Body of pancreas (tissue), 4 donors: ENCODE measurements at regions not wholly inside any gene's neighbourhood (a gene's known extent, or its start where the extent isn't known, plus 50 kb on each side); places are given as distances from the start of the nearest gene placed in this dataset.
A peak's percentile ranks its signal among the peaks of the same experiment; 100 is the strongest.

Experiments
- ATAC-seq: fragments of 150-250 bp; one replicate; pipeline ENCODE4 v1.9.1; 2016
- DNase-seq, 4 donors: peaks; one replicate each; pipeline ENCODE4 v3.0.0-alpha.2; 2019
- H3K27ac ChIP-seq, 4 donors: fragments of 200-600 bp; sonication (generic); 1 replicate in 3 of 4; 2 replicates in 1 of 4; pipeline versions ENCODE4 v1.5.1 to v1.6.1; 2016 to 2019; ENCODE audit warnings: mild to moderate bottlenecking in 1 of 4, mixed read lengths in 1 of 4, moderate library complexity in 1 of 4
- H3K27me3 ChIP-seq, 2 donors: fragments of 200-600 bp; sonication (generic); one replicate each; pipeline ENCODE4 v1.6.0; 2016; ENCODE audit warnings: mild to moderate bottlenecking in 1 of 2
- H3K36me3 ChIP-seq, 2 donors: fragments of 200-600 bp; sonication (generic); replicated peaks in 1 of 2; 2 replicates each; pipeline ENCODE4 v1.5.1; 2016; ENCODE audit warnings: low read depth in 2 of 2; ENCODE audit not compliant: insufficient read depth in 1 of 2
- H3K4me1 ChIP-seq: fragments of 200-600 bp; sonication (generic); one replicate; pipeline ENCODE4 v1.6.0; 2016
- H3K4me3 ChIP-seq, 2 donors: fragments of 200-600 bp; sonication (generic); 1 replicate in 1 of 2; 2 replicates in 1 of 2; pipeline ENCODE4 v1.5.1; 2016 to 2019
- H3K9me3 ChIP-seq, 3 donors: fragments of 200-600 bp; sonication (generic); 1 replicate in 2 of 3; 2 replicates in 1 of 3; pipeline ENCODE4 v1.5.1; 2016
- POLR2A ChIP-seq, 3 donors: fragments of 450-650 bp; IDR thresholded peaks; one replicate each; pipeline ENCODE4 v1.6.1; 2016; ENCODE audit warnings: antibody characterized with exemption in 3 of 3, mild to moderate bottlenecking in 2 of 3
- WGBS, 2 donors: methylation state at CpG; one replicate each; pipeline ENCODE4 v1.1.5; 2017; 5-methylcytosine and 5-hydroxymethylcytosine counted together
- intact Hi-C: fragments of 100-400 bp; cut with DNase I; formaldehyde crosslinking; loops from one replicate; pipeline ENCODE4 v1.15.1; 2023
- TF ChIP-seq, protein P1 (sequence below), 7 experiments: fragments of 450-650 bp in 4 of 7; fragments of 200-600 bp in 3 of 7; sonication (generic) in 3 of 7; IDR thresholded peaks; one replicate each; pipeline ENCODE4 v1.5.1; 2016 to 2019; ENCODE audit warnings: antibody characterized with exemption in 7 of 7

DNA sequence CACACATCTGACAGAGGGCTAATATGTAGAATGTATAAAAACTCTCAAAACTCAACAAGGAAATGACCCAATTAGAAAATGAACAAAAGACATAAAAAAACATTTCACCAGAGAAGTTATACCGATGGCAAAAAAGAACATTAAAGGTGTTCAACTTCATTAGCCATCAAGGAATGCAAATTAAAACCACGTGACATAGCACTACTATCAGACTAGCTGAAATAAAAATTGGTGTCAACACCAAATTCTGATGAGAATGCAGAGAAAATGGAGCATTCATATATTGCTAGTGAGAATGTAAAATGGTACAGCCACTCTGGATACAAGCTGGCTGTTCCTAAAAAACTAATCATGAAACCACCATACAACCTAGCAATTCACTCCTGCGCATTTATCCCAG is 128.0 kb downstream of the INSIG2 start:
- no peaks in the 10 kb centered on the region for H3K4me1 ChIP-seq
- no peak overlapping the region for H3K27ac ChIP-seq
- no peak for DNase-seq
- intact Hi-C loops = no loop called here
- H3K4me3 ChIP-seq = no peak overlapping the region
- no peaks in the 10 kb centered on the region for H3K36me3 ChIP-seq
- TF ChIP-seq POLR2A (IDR thresholded peaks at IDR 0.05) = no peak
- TF ChIP-seq, protein P1, sequence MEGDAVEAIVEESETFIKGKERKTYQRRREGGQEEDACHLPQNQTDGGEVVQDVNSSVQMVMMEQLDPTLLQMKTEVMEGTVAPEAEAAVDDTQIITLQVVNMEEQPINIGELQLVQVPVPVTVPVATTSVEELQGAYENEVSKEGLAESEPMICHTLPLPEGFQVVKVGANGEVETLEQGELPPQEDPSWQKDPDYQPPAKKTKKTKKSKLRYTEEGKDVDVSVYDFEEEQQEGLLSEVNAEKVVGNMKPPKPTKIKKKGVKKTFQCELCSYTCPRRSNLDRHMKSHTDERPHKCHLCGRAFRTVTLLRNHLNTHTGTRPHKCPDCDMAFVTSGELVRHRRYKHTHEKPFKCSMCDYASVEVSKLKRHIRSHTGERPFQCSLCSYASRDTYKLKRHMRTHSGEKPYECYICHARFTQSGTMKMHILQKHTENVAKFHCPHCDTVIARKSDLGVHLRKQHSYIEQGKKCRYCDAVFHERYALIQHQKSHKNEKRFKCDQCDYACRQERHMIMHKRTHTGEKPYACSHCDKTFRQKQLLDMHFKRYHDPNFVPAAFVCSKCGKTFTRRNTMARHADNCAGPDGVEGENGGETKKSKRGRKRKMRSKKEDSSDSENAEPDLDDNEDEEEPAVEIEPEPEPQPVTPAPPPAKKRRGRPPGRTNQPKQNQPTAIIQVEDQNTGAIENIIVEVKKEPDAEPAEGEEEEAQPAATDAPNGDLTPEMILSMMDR (IDR thresholded peaks at IDR 0.05) = no peak
- H3K9me3 ChIP-seq = no peaks in the 10 kb centered on the region
- H3K27me3 ChIP-seq = no peaks in the 10 kb centered on the region
- 59 to 71% methylated on average over 3 of the region's 3 CpGs for WGBS, 2 donors
- ATAC-seq = no peak

DNA sequence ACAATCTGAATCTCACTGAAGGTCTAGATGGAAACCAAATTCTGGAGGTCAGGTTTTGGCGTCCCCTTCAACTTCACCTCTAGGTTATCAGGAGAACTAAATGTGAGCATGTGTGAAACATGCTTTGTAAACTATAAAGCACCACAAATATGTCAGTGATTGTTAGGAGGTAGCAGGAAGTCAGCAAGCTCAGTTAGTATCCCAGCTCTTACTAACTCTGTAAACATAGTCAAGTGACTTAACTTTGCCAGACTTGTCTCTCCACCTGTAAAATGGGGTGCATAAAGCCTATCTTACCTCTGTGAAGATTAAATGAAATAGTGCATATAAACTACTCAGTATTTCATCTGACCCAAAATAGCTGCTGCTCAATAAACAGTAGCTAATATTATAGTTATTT is 121.5 kb downstream of the INSIG2 start:
- ATAC-seq (no peak), DNase-seq (no peak)
- no peaks in the 10 kb centered on the region for H3K4me1 ChIP-seq
- H3K4me3 ChIP-seq = no peak overlapping the region
- no peak overlapping the region for H3K27ac ChIP-seq
- TF ChIP-seq, protein P1 (IDR thresholded peaks at IDR 0.05) = no peak
- TF ChIP-seq POLR2A (IDR thresholded peaks at IDR 0.05) = no peak
- WGBS, 2 donors = 65 to 73% methylated on average over 1 of the region's 1 CpG
- no peaks in the 10 kb centered on the region for H3K9me3 ChIP-seq
- intact Hi-C loops = no loop called here
- no peaks in the 10 kb centered on the region for H3K36me3 ChIP-seq
- H3K27me3 ChIP-seq = no peaks in the 10 kb centered on the region

DNA sequence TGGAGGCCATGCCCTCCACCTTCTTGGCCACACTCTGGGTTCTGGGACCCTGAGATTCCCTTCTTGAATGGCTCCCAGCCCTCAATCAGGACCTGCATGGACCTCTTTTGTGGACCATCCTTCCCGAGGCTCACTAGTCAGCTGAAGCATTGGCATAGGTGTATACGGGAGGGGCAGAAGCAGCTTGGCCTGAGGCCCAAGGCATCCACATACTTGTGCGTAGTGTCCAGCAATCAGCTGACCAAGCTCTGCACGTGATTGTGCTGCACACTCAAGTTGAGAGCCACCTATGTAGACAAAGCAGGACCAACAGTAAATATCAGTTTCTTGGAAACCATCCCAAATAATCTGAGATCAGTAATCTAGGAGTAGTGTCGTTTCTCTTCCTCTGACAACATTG is 119.6 kb downstream of the INSIG2 start:
- intact Hi-C loops = no loop called here
- no peaks in the 10 kb centered on the region for H3K36me3 ChIP-seq
- H3K4me3 ChIP-seq = no peak overlapping the region
- H3K27me3 ChIP-seq = no peaks in the 10 kb centered on the region
- DNase-seq (no peak), ATAC-seq (no peak)
- no peaks in the 10 kb centered on the region for H3K4me1 ChIP-seq
- WGBS, 2 donors = 37 to 59% methylated on average over 4 to 5 of the region's 5 CpGs
- TF ChIP-seq POLR2A (IDR thresholded peaks at IDR 0.05) = no peak
- TF ChIP-seq, protein P1 (IDR thresholded peaks at IDR 0.05) = no peak
- no peaks in the 10 kb centered on the region for H3K9me3 ChIP-seq
- H3K27ac ChIP-seq = no peak overlapping the region

DNA sequence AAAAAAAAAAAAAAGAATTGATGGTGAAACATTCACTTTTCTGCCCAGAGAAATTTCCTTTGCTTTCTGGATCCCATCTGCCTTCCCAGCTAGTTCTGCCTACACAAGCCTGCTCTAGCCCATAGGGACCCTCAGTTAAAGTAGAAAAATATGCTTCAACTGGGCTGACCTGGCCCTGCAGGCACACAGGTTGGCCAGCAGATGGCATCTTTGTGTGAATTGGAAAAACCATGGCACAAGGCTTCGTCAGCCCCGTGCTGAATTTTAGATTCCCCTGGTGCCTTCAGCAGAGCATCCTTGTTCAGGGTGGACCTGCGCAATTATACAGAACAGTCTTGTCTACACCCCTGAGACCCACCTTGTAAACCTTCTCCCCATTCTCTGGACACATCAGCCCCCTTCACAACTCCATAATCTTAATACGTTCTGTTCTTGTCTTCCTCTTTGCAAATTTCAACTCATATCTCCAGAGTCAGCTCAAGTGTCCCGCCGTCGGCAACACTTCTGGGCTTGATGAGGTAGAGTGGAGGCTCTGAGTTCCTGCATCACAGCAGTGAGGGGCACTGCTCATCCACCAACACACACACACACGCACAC is 114.5 kb downstream of the INSIG2 start:
- DNase-seq (peak; percentile 44 to 59 (median 48)), ATAC-seq (peak; percentile 70)
- Histone ChIP-seq H3K9me3 (no peaks in the 10 kb centered on the region), H3K4me1 (no peaks in the 10 kb centered on the region), H3K36me3 (no peaks in the 10 kb centered on the region), H3K4me3 (no peak overlapping the region), H3K27me3 (no peaks in the 10 kb centered on the region), H3K27ac (no peak overlapping the region)
- intact Hi-C loops = no loop called here
- TF ChIP-seq, protein P1 (IDR thresholded peaks at IDR 0.05) = peak; percentile 52 to 85 (median 65)
- TF ChIP-seq POLR2A (IDR thresholded peaks at IDR 0.05) = no peak
- 27 to 32% methylated on average over 8 of the region's 8 CpGs for WGBS, 2 donors

DNA sequence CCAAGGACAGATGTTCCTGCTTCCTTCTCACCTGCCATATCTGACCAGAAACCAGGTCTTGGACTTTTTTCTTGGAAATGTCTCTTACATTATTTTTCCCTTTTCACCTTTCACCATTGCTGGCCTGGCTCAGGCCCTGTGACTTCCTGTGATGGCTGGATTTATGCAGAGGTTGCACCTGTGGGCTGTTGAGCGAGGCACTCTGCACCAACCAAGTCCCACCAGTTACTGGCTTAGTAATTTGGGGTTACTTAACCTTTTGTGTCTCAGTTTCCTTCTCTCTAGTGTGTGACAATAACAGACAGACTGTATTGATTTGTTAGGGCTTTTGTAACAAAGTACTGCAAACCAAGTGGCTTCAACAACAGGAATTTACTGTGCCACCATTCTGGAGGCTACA is 110.0 kb downstream of the INSIG2 start:
- Histone ChIP-seq H3K27me3 (no peaks in the 10 kb centered on the region), H3K4me1 (no peaks in the 10 kb centered on the region), H3K36me3 (no peaks in the 10 kb centered on the region), H3K4me3 (no peak overlapping the region), H3K9me3 (no peaks in the 10 kb centered on the region), H3K27ac (no peak overlapping the region)
- WGBS, 2 donors = 93 to 100% methylated on average over 1 of the region's 1 CpG
- TF ChIP-seq POLR2A (IDR thresholded peaks at IDR 0.05) = no peak
- DNase-seq (no peak), ATAC-seq (no peak)
- intact Hi-C loops = no loop called here
